GM19452 (cell line): ENCODE measurements at regions not wholly inside any gene's neighbourhood (a gene's known extent, or its start where the extent isn't known, plus 50 kb on each side); places are given as distances from the start of the nearest gene placed in this dataset.
"Not testable (repeated sequence)": the region's sequence is repeated elsewhere in the genome, so short reads cannot be mapped to it uniquely, and the experiment has no call there.

Experiments used
- ATAC-seq: cut with Tn5 transposase; IDR thresholded peaks from one replicate; pipeline ENCODE4 v1.9.1; 2021; ENCODE audit not compliant: unreplicated experiment

DNA sequence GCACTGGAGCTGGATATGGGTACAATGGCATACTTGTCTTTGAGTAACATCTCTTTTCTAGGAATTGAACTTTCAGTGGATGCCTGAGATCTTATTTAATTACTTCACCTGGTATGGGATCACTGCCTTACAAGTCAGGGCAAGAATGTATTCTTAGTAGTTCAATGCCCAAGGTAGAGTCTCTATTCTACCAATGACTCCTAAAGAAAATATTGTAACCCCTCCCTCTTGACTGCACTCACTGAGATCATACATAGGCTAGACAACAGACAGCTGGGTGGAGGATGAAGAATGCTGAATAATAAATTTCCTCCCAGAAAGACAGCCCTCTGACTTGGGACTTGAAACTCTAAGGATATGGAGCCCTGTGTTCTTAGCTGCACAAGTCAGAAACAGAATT lies 1216.3 kb upstream of the ACO1 start:
- ATAC-seq = no peak

DNA sequence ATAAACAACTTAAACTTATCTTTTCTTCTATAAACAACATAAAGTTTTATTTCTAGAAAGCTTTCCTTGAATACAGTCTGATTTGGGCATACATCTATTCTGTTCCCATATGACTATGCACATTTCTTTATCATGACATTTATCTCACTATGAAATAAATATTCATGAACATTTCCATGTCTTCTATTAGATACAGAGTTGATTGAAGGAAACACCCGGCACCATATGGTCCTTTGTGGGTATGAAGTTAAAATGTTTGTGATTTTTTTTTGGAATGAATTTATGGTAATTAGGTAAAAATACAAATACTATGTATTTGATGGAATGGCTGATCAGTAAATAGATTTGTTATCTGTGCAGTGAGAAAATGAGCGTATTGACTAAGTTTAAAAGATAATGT lies 1209.8 kb upstream of the ACO1 start:
- ATAC-seq = no peak

DNA sequence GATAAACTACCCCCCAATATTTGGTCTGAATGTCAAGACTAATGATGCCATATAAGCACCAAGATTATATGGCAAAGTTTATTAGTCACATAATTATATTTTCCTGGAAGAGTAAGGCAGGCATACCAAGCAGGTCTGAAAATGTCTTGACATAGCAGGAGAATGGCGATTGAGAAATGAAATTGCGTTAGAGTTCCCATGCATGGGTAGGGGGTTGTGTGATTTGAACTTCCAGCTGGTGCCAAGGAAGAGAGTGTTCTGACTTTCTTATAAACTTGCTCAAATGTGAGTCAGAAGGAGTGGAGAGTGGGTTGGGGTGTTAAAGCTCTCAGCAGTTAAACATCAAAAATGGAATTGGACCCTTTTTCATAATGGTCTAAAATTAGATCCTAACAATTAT lies 1200.6 kb upstream of the ACO1 start:
- no peak for ATAC-seq

DNA sequence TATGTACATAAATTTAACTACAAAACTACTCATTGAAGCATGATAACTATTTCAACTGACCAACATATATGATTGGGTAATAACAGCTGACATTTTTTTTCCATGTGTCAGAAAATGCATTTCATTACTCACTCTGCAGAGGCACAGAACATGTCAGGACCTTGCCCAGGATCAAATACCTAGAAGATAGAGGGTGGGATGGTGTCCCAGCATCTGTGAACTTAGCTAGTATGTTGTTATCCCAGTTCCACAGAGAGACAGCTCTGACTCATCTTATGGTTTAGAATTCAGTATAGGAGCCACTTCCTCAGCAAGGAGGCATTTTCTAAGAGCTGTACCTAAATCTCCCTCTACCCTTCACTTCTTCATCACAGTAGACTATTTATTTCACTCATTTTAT lies 1198.6 kb upstream of the ACO1 start:
- ATAC-seq = no peak

DNA sequence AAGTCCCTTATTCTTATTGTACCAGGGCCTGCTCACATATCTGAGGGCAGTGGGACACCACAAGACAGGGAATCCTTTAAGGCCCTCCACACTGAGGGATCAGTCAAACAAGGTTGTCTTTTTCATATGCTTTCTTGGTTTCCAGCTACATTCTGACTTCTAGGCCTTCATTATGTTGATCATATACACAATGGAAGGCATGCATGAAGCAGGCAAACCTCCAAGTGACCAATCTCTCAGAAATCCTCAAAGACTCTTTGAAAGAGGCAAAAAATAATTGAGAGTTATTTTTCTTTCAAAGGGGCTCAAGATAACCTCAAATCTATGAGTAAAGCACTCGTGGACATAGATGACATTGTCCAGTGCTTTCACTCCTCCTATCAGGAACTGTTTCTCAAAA lies 1195.9 kb upstream of the ACO1 start:
- ATAC-seq = no peak

DNA sequence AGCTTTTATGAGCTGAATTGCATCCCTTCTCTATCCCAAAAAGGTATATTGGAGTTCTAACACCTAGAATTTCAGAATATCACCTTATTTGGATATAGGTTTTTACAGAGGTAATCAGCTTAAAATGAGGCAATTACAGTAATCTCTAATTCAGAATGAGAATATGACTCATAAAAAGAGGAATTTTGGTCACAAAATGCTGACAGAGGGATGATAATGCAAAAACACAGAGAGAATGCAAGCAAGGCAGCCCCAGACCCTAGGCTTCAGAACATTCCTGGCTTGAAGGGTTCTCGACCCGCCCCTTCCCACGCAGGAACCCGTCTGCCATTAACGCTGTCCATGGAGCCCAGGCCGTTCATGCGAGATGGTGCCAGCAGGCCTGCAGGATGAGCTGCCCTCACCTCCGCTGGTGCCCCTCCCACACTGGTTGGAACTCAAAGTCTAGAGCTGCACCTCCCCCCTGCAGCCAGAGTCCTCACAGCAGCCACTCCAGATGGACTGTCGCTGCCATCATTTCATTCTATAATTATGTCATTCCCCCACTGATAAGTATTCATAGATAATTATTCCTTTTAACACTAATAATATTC lies 1173.4 kb upstream of the ACO1 start:
- ATAC-seq = no peak

DNA sequence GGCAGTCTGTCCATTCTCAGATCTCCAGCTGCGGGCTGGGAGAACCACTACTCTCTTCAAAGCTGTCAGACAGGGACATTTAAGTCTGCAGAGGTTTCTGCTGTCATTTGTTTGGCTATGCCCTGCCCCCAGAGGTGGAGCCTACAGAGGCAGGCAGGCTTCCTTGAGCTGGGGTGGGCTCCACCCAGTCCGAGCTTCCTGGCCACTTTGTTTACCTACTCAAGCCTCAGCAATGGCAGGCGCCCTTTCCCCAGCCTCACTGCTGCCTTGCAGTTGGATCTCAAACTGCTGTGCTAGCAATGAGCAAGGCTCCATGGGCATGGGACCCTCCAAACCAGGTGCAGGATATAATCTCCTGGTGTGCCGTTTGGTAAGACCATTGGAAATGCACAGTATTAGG lies 1154.5 kb upstream of the ACO1 start:
- not testable (repeated sequence) for ATAC-seq

DNA sequence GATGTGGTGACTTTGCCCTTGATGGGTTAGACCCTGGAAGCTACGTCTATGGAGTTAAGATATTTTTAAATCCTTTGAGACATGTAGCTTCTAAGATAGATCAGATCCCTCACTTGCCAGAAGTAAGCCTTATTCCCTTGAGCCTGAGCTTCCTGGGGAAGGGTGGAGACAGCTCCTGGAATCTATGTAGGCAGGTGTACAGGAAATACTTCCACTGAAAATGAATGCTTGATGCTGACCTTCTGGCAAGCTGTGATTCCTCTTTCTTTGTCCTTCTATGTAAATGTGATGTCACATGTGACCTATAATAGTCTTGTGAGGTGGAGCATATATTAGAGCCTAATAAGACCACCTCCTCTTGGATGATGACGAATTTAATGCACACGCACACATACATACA lies 1152.0 kb upstream of the ACO1 start:
- ATAC-seq = no peak

DNA sequence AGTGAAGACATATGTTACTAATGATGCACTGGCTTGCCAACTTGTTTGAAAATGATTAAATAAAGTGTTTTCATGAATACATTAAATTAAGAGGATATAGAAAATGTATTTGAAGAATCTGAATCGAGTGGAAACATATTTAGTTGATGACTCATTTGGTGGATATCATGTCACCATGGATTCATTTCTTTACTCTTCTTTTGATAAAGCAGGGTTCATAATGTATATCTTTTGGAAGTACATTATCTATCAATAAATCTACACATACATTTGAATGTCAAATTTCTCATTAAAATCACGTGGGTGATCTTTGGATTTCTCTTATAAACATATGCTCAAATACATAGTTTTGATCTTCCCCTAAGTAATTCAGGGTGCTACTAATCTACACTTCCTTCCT lies 1148.1 kb upstream of the ACO1 start:
- ATAC-seq = no peak

DNA sequence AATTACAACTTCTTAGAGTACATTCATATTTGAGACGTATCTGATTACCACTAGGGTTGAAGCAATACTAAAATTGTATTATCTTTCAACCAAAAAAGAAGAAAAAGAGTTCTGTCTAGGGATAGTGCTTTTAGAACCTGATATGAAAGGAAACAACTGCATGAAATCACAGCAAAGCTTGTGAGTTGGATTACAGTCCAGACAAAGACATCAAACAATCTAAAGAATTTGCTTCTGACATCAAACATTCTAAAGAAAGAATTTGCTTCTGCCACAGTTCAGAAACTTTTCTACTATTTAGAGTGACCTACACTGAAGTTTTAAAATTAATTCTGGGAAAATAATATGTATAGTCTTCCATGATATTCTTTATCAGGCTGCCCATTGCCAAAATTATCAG lies 1141.1 kb upstream of the ACO1 start:
- ATAC-seq = no peak

DNA sequence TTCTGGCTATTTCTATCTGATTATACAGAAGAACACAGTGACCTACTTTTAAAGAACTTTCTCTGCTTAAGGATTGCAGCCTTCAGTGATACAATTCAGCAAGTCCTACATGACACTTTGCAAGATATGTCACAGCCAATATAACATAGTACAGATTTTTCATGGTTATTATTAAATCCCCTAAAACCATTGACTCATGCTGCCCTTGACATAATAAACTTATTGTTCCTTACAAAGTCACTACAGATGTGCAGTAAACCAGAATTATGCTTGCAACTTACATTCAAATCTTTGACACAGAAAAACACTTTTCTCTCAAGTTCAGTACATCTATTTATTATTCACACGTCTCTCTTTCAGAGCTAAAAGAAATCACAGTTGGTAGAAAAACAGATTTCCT lies 1136.3 kb upstream of the ACO1 start:
- no peak for ATAC-seq

DNA sequence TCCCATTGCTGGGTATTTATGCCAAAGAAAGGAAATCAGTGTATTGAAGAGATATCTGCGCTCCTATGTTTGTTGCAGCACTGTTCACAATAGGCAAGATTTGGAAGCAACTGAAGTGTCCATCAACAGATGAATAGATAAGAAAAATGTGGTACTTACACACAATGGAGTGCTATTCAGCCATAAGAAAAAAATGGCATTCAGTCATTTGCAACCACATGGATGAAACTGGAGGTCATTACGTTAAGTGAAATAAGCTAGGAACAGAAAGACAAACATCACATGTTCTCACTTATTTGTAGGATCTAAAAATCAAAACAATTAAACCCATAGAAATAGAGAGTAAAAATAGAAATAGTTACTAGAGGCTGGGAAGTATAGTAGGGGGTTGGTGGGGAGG lies 1133.1 kb upstream of the ACO1 start:
- no peak for ATAC-seq

DNA sequence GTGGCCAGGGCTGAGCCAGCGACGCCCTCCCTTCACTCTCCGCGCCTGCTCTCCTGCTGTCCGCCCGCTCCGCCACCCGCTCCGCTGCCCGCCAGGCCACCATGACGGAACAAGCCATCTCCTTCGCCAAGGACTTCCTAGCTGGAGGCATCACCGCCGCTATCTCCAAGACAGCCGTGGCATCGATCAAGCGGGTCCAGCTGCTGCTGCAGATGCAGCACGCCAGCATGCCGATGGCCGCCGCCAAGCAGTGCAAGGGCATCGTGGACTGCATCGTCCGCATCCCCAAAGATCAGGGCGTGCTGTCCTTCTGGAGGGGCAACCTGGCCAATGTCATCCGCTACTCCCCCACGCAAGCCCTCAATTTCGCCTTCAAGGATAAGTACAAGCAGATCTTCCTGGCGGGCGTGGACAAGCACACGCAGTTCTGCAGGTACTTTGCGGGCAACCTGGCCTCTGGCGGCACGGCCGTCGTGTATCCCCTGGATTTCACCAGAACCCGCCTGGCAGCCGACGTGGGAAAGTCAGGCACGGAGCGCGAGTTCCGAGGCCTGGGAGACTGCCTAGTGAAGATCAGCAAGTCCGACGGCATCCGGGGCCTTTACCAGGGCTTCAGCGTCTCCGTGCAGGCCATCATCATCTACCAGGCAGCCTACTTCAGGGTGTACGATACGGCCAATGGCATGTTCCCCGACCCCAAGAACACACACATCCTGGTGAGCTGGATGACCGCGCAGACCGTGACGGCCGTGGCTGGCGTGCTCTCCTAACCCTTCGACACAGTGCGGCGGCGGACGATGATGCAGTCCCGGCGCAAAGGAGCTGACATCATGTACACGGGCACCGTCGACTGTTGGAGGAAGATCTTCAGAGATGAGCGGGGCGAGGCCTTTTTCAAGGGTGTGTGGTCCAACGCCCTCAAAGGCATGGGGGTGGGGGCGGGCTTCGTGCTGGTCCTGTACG lies 1130.4 kb upstream of the ACO1 start:
- no peak for ATAC-seq

DNA sequence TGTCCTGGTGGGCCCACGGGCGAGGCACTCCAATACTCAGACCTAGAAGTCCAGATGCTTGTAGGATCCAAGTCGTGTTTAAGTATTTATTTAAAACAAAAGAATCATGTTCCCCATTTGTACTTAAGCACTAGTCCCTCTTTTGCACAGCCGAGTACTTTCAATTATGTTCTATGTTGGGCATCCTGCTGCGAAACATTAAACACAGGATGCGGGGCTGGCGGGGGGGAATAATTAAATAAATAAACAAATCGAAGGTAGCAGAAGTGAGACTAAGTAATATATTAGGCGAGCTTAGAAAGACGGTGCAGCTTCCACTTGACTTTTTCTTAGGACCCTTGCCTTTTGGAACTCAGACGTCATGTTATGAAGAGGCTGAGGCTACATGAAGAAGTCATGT lies 1129.2 kb upstream of the ACO1 start:
- ATAC-seq = no peak

DNA sequence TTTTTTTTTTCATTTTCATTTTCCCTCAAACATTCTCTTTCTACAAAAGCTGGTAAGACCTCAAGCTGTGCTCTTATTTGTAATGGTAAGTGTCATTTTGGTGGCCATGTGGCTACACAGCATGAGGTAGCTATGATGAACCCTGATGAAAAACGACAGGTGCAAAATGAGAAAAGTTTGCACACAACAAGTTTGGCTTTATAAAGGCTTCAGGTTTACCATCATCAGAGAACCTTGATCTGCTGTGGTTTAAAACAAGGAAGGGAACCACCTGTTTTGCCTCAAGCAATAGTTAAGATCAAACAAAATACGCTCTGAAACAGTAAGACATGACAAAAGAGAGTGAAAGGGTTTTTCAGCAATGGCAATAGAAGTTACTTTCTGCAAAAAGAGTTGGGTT lies 1124.6 kb upstream of the ACO1 start:
- ATAC-seq = no peak

DNA sequence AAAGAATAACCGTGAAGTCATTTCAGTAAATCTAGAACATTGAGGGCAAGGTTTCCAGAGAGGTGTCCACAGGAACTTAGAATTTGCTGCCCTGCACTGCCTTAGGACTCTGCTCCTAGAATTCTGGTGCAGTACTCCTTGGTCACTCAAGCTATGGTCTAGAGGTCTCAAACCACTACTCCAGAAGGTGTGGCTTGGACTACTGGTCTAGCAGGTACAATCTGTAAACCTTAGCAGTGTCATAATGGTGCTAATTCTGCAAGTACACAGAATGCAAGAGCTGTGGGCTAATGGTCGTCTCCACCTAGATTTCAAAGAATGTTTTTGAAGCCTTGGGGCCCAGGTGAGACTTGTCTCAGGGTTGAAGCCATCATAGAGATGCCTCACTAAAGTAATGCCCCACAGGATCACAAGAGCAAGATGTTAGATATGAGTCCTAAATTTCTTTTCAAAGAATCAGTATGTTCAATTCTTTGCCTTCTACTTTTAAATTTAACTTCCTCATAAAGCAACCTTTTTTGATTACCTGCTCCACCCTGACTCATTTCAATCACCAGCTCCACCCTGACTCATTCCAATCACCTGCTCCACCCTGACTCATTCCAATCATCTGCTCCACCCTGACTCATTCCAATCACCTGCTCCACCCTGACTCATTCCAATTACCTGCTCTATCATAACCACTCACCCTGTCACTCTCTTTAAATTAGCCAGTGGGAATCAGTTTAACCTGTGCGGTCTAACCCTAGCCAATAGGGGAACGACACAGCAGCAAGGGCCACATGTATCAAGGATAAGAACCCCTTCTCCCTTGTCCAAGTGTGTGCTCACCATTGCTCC lies 1111.8 kb upstream of the ACO1 start:
- no peak for ATAC-seq

DNA sequence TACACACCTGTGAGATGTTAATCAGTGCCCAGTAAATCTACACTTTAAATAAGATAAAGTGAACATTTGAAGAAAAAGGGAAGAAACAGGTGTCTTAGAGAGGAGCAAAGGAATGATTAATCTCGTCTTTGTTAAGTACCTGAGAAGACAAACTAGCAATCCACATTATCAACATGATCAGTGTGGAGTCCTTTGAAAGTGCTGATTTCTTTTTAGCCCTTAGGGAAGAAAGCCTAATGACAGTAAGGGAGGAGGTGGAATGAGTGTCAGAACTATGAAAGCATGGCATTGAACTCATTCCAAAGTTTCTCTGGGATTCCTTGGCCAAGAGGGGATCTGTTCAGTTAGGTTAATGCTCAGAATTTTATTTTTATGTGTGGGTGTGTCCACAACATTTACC lies 1109.0 kb upstream of the ACO1 start:
- ATAC-seq = no peak

DNA sequence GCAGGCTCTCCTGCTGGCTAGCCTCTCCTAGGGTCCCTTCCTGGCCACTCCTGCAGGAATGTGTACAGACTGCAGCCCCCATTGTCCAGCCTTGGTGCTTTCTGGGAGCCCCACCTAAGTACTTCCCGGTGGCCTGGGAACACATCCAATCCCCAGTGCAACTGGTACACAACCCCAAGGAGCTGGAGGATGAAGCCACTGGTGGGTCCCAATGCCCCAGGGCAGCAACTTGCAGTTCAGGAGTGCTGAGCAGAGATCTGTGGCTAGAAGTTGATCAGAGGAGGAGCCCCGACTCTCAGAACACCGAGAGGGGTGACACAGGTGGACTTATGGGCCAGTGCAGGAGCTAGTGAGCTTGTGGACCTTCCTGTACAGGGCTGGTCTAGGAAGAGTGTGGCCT lies 1093.7 kb upstream of the ACO1 start:
- no peak for ATAC-seq

DNA sequence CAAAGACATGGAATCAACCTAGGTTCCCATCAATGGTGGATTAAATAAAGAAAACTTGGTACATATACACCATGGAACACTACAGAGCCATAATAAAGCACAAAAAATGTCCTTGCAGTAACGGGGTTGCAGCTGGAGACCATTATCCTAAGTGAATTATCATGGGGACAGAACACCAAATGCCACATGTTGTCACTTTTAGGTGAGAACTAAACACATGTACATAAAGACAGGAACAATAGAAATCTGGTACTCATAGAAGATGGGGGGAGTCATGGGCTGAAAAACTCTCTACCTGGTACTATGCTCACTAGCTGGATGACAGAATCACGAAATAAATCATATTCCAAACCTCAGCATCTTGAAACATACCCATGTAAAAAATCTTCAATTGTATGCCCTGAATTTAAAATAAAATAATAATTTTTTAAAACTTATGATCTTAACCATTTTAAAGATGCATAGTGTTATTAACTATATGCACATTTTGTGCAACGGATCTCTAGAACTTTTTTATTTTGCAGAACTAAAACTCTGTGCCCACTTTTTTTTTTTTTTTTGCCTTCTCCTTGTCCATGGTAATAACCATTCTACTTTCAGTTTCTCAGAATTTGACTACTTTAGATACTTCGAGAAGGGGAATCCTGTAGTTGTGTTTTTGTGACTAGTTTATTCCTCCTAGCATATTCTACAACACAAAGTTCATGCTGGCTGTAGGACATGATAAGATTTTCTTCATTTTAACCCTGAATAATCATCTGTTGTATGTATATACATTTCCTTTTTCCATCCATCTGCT lies 1081.6 kb upstream of the ACO1 start:
- peak; percentile 71 for ATAC-seq

DNA sequence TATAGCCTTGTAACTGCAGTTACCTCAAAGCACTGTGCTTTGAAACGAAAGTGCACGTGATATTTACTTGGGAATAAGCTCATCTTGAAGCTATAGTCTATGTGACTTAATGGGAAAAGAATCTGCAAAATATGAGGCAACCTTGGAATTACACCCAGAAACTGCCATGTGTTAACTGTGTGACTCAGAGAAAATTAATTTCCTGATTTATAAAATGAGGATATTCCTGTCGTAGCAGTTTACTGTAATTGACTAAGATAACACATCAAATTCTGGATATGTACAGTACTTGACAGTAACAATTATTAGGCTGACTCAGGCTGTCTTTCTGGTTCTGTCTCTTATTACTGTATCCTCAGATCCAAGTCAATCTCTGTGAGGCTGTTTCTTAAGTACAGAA lies 1079.9 kb upstream of the ACO1 start:
- no peak for ATAC-seq

DNA sequence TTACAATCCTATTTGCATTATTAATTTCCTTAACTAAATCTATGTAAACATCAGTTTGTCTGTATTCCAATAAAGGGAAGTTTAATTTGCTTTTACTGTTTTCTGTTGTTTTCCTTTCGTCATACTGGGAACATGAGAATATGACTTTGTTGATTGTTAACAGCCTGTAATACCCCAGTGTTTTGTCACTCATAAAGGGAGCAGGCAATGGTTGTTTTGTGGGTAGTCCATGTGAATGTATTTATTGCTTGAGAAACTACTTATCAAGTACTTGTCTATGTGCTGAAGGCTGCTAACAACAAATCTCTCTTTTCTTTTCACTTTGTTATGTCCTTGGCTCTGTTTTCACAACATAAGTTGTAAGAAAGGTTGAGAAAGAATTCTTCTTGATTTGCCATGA lies 1070.2 kb upstream of the ACO1 start:
- no peak for ATAC-seq
